HS-5 (cell line): ENCODE measurements at regions not wholly inside any gene's neighbourhood (a gene's known extent, or its start where the extent isn't known, plus 50 kb on each side); places are given as distances from the start of the nearest gene placed in this dataset.
"Not testable (repeated sequence)": the region's sequence is repeated elsewhere in the genome, so short reads cannot be mapped to it uniquely, and the experiment has no call there.

Experiments
- DNase-seq: peaks from one replicate; pipeline ENCODE4 v3.0.0-alpha.2; 2012; ENCODE audit warnings: low read depth

- DNase-seq, result no peak
Measured at GRCh38 chr4:111405989-111406388, 739.3 kb upstream of the FAM241A start.

- no peak for DNase-seq
Measured at GRCh38 chr4:111410571-111410970, 734.7 kb upstream of the FAM241A start.

- DNase-seq, result no peak
Measured at GRCh38 chr4:111417521-111417920, 727.7 kb upstream of the FAM241A start.

- DNase-seq, result no peak
Measured at GRCh38 chr4:111433441-111433840, 711.8 kb upstream of the FAM241A start.

GRCh38 chr4:111434586-111434985 lies 710.7 kb upstream of the FAM241A start:
- DNase-seq, result peak; percentile 10

GRCh38 chr4:111435986-111436744 lies 709.1 kb upstream of the FAM241A start:
- no peak for DNase-seq

- DNase-seq, result no peak
Measured at GRCh38 chr4:111441687-111442086, 703.6 kb upstream of the FAM241A start.

GRCh38 chr4:111444836-111445235 lies 700.4 kb upstream of the FAM241A start:
- not testable (repeated sequence) for DNase-seq

GRCh38 chr4:111449657-111450056 lies 695.6 kb upstream of the FAM241A start:
- no peak for DNase-seq

- DNase-seq, result no peak
Measured at GRCh38 chr4:111450867-111451266, 694.4 kb upstream of the FAM241A start.

- no peak for DNase-seq
Measured at GRCh38 chr4:111453216-111453615, 692.0 kb upstream of the FAM241A start.

GRCh38 chr4:111454961-111455360 lies 690.3 kb upstream of the FAM241A start:
- no peak for DNase-seq

- no peak for DNase-seq
Measured at GRCh38 chr4:111464251-111465045, 680.8 kb upstream of the FAM241A start.

- DNase-seq, result no peak
Measured at GRCh38 chr4:111466811-111467604, 678.2 kb upstream of the FAM241A start.

- no peak for DNase-seq
Measured at GRCh38 chr4:111475001-111475400, 670.3 kb upstream of the FAM241A start.

GRCh38 chr4:111475666-111476065 lies 669.6 kb upstream of the FAM241A start:
- no peak for DNase-seq

GRCh38 chr4:111480510-111480909 lies 664.7 kb upstream of the FAM241A start:
- DNase-seq, result no peak

- DNase-seq, result no peak
Measured at GRCh38 chr4:111483375-111484169, 661.7 kb upstream of the FAM241A start.

- no peak for DNase-seq
Measured at GRCh38 chr4:111492496-111492895, 652.8 kb upstream of the FAM241A start.

- no peak for DNase-seq
Measured at GRCh38 chr4:111494471-111494870, 650.8 kb upstream of the FAM241A start.

- no peak for DNase-seq
Measured at GRCh38 chr4:111494971-111495370, 650.3 kb upstream of the FAM241A start.

GRCh38 chr4:111499291-111499690 lies 646.0 kb upstream of the FAM241A start:
- no peak for DNase-seq
